Lower leg skin (tissue), 4 donors: ENCODE measurements at regions not wholly inside any gene's neighbourhood (a gene's known extent, or its start where the extent isn't known, plus 50 kb on each side); places are given as distances from the start of the nearest gene placed in this dataset.
"Not testable (repeated sequence)": the region's sequence is repeated elsewhere in the genome, so short reads cannot be mapped to it uniquely, and the experiment has no call there.

Experiments used
- DNase-seq, 2 donors: peaks; one replicate each; pipeline ENCODE4 v3.0.0-alpha.2; 2019; ENCODE audit warnings: low spot score in 2 of 2
- H3K4me3 ChIP-seq: fragments of 200-600 bp; sonication (generic); 2 replicates; pipeline ENCODE4 v1.5.1; 2017; ENCODE audit warnings: mild to moderate bottlenecking, low read depth; ENCODE audit not compliant: poor library complexity, severe bottlenecking
- CTCF ChIP-seq, 3 donors: fragments of 450-650 bp; IDR thresholded peaks; one replicate each; pipeline ENCODE4 v1.5.1; 2016; ENCODE audit warnings: antibody characterized with exemption in 3 of 3, mild to moderate bottlenecking in 3 of 3, moderate library complexity in 2 of 3
- POLR2A ChIP-seq, 2 donors: fragments of 450-650 bp; IDR thresholded peaks; one replicate each; pipeline ENCODE4 v1.6.1; 2016 to 2017; ENCODE audit warnings: antibody characterized with exemption in 2 of 2, mild to moderate bottlenecking in 1 of 2, moderate library complexity in 1 of 2
- WGBS, 2 donors: methylation state at CpG; one replicate each; pipeline ENCODE4 v1.1.5; 2018; 5-methylcytosine and 5-hydroxymethylcytosine counted together
- intact Hi-C: fragments of 100-400 bp; cut with DNase I; formaldehyde crosslinking; loops from one replicate; pipeline ENCODE4 v1.15.0; 2023; ENCODE audit warnings: low total_unique reads

DNA sequence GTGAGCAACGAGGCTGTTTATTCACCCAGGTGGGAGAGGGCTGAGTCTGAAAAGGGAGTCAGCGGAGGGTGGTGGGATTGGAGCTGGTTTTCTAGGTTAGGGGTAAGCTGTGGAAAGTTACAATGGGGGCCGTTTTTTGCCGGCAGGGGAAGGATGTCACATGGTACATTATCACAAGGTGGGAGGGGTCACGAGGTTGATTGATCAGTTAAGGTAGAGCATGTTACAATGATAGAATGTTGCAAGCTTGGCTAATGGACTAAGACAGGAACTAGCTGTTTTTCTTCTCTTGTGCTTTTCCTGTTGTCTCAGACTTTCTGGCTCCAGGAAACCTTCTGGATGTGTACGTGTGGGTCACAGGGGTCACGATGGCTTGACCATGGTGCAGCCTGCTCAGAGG, 536.3 kb upstream of the HTR2C start:
- H3K4me3 ChIP-seq: no peak overlapping the region
- 52 to 66% methylated on average over 5 to 7 of the region's 7 CpGs for WGBS, 2 donors
- no peak for DNase-seq
- intact Hi-C loops: no loop called here
- no peak for TF ChIP-seq CTCF (IDR thresholded peaks at IDR 0.05)

DNA sequence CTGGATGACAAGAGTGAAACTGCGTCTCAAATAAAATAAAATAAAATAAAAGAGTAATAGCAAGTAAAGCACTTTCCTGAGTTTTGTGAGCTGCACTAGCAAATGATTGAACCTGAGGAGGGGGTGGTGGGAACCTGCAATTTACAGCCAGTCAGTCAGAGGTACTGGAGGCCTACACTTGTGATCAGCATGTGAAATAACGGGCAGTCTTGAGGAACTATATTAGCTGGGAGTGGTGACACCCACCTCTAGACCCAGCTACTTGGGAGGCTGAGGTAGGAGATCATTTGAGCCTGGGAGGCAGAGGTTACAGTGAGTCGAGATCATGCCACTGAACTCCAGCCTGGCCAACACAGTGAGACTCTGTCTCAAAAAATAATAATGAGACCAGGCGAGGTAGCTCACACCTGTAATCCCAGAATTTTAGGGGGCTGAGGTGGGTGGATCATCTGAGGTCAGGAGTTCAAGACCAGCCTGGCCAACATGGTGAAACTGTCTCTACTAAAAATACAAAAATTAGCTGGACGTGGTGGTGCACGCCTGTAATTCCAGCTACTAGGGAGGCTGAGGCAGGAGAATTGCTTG, 537.1 kb upstream of the HTR2C start:
- TF ChIP-seq CTCF (IDR thresholded peaks at IDR 0.05) (no peak), POLR2A (IDR thresholded peaks at IDR 0.05) (no peak)
- WGBS, 2 donors: 73 to 82% methylated on average over 6 of the region's 6 CpGs
- H3K4me3 ChIP-seq: no peak overlapping the region
- no peak for DNase-seq
- intact Hi-C loops: no loop called here

DNA sequence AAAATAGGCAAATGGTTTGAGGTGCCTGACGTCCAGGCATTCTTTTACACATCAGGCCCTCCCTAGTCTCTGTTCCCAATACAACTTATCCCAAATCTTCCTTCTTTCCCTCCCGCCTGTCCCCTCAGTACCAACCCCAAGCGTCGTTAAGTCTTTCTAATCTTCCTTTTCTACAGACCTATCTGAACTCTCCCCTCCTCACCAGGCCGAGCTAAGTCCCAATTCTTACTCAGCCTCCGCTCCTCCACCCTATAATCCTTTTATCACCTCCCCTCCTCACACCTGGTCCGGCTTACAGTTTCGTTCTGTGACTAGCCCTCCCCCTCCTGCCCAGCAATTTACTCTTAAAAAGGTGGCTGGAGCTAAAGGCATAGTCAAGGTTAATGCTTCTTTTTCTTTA, 542.4 kb upstream of the HTR2C start:
- DNase-seq, intact Hi-C loops, H3K4me3 ChIP-seq: not testable (repeated sequence)
- WGBS, 2 donors: 86 to 89% methylated on average over 8 of the region's 8 CpGs

- H3K4me3 ChIP-seq, intact Hi-C loops, DNase-seq: not testable (repeated sequence)
- WGBS, 2 donors: 83 to 87% methylated on average over 17 of the region's 18 CpGs
Observed at GRCh38 chrX:114040661-114041269, 543.1 kb upstream of the HTR2C start.

DNA sequence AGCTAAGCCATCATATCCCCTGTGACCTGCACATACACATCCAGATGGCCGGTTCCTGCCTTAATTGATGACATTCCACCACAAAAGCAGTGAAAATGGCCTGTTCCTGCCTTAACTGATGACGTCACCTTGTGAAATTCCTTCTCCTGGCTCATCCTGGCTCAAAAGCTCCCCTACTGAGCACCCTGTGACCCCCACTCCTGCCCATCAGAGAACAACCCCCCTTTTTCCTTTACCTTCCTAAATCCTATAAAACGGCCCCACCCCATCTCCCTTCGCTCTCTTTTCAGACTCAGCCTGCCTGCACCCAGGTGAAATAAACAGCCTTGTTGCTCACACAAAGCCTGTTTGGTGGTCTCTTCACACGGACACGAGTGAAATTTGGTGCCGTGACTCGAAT, 543.8 kb upstream of the HTR2C start:
- DNase-seq, intact Hi-C loops, H3K4me3 ChIP-seq: not testable (repeated sequence)
- 68 to 74% methylated on average over 8 of the region's 8 CpGs for WGBS, 2 donors

DNA sequence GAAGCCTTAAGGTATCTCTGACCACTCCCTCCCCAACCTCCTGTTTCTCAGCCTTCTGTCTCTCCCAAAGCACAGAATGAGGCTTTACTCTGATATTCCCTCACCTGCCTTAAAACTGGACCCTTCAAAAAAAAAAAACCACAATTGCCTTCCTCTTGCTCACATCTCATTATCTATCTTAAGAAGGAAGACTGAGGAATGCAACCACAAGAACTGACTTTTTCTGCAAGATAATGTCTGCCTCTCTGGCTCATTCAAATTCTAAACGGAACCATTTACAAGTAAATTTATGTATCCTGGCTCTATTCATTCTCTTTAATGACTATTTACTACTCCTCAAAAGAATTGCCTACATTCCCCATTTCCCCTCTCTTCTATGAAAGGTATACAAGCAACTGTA, 545.5 kb upstream of the HTR2C start:
- H3K4me3 ChIP-seq: no peak overlapping the region
- DNase-seq: no peak
- intact Hi-C loops: no loop called here
- WGBS, 2 donors: 32 to 36% methylated on average over 1 of the region's 1 CpG
- TF ChIP-seq CTCF (IDR thresholded peaks at IDR 0.05): no peak
- TF ChIP-seq POLR2A (IDR thresholded peaks at IDR 0.05): no peak

- intact Hi-C loops: no loop called here
Observed at GRCh38 chrX:114037515-114037914, 546.4 kb upstream of the HTR2C start.

More at GRCh38 chrX:114037515-114037914, 546.4 kb upstream of the HTR2C start:
- H3K4me3 ChIP-seq: no peak overlapping the region
- no peak for DNase-seq
- 79 to 89% methylated on average over 1 to 2 of the region's 2 CpGs for WGBS, 2 donors
- TF ChIP-seq POLR2A (IDR thresholded peaks at IDR 0.05): no peak
- no peak for TF ChIP-seq CTCF (IDR thresholded peaks at IDR 0.05)
